ENCODE measurements at regions not wholly inside any gene's neighbourhood (a gene's known extent, or its start where the extent isn't known, plus 50 kb on each side); places are given as distances from the start of the nearest gene placed in this dataset.

- intact Hi-C loops (cut with DNase I), result no loop called here
- no peaks in the 10 kb centered on the region for H3K9me3 ChIP-seq
- no peak overlapping the region for H3K4me3 ChIP-seq
- no peaks in the 10 kb centered on the region for H3K27me3 ChIP-seq
- WGBS, 2 donors, result 43 to 73% methylated on average over 1 of the region's 1 CpG
- peak; percentile 9 for ATAC-seq
- peak in 2 of 4 donors; percentile 26 to 36 for DNase-seq
- peak overlapping the region in 2 of 4 donors; percentile 2 to 35 for H3K27ac ChIP-seq
- no peaks in the 10 kb centered on the region for H3K36me3 ChIP-seq (replicated peaks in 1 of 2; ENCODE audit: insufficient read depth in 1 of 2, low read depth in 2 of 2)
- no peak for TF ChIP-seq CTCF (IDR thresholded peaks at IDR 0.05)
- no peak for TF ChIP-seq POLR2A (IDR thresholded peaks at IDR 0.05)
- H3K4me1 ChIP-seq, result peaks cover 25% of the 10 kb centered on the region
Observed at GRCh38 chr16:9351841-9352434, 260.5 kb downstream of the HAPSTR1 start.

DNA sequence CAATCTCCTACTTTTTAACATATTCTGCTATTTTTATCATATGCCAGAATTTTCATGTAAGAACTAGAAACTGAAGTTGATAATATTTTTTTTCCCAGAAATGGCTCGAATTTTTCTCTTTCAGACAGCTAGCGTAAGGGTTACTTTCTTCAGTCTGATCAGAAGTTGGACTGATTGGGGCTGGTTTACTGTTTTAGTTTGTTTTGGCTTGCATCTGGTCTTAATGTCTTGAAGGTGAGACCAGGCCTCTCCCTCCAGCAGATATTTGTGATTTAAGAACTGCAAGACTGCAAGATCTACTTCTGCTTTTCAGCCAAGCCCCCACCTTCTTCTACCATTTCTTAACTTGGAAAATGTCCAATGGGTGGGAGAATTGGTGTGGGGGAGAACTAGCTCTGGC, 266.4 kb downstream of the HAPSTR1 start:
- no peak for DNase-seq
- Histone ChIP-seq H3K4me1 (peaks cover 41% of the 10 kb centered on the region), H3K4me3 (no peak overlapping the region), H3K27me3 (no peaks in the 10 kb centered on the region), H3K9me3 (no peaks in the 10 kb centered on the region), H3K27ac (peak overlapping the region in 1 of 4 donors; percentile 3), H3K36me3 (replicated peaks in 1 of 2; ENCODE audit: insufficient read depth in 1 of 2, low read depth in 2 of 2) (no peaks in the 10 kb centered on the region)
- intact Hi-C loops (cut with DNase I), result no loop called here
- TF ChIP-seq POLR2A (IDR thresholded peaks at IDR 0.05) (no peak), CTCF (IDR thresholded peaks at IDR 0.05) (no peak)
- ATAC-seq, result no peak
- 36 to 44% methylated on average over 2 of the region's 2 CpGs for WGBS, 2 donors

- Histone ChIP-seq H3K9me3 (no peaks in the 10 kb centered on the region), H3K4me1 (peaks cover 63% of the 10 kb centered on the region), H3K4me3 (no peak overlapping the region), H3K27me3 (no peaks in the 10 kb centered on the region), H3K27ac (no peak overlapping the region), H3K36me3 (replicated peaks in 1 of 2; ENCODE audit: insufficient read depth in 1 of 2, low read depth in 2 of 2) (no peaks in the 10 kb centered on the region)
- no peak for TF ChIP-seq POLR2A (IDR thresholded peaks at IDR 0.05)
- TF ChIP-seq CTCF (IDR thresholded peaks at IDR 0.05), result no peak
- 55 to 60% methylated on average over 7 of the region's 7 CpGs for WGBS, 2 donors
- intact Hi-C loops (cut with DNase I), result no loop called here
- peak in 3 of 4 donors; percentile 17 to 32 (median 20) for DNase-seq
- ATAC-seq, result no peak
Observed at GRCh38 chr16:9360075-9360474, 268.6 kb downstream of the HAPSTR1 start.

DNA sequence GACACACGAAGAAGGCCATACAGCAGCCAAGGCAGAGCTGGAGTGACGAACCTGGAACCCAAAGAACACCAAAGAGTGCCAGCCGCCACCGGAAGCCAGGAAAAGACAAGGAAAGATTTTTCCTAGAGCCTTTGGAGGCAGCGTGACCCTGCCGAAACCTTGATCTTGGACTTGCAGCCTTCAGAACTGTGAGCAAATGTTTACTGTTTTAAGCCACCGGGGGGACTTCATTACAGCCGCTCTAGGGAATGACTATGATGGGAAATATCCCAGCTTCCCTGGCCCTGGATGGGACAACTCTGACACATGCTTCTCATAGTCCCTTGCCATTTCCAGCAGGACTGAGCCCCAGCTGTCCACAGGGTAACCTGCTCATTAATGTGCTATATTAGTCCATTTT, 270.6 kb downstream of the HAPSTR1 start:
- 84 to 86% methylated on average over 8 of the region's 8 CpGs for WGBS, 2 donors
- DNase-seq (no peak), ATAC-seq (no peak)
- Histone ChIP-seq H3K36me3 (replicated peaks in 1 of 2; ENCODE audit: insufficient read depth in 1 of 2, low read depth in 2 of 2) (no peaks in the 10 kb centered on the region), H3K4me3 (no peak overlapping the region), H3K4me1 (peaks cover 75% of the 10 kb centered on the region), H3K9me3 (no peaks in the 10 kb centered on the region), H3K27ac (no peak overlapping the region), H3K27me3 (no peaks in the 10 kb centered on the region)
- TF ChIP-seq CTCF (IDR thresholded peaks at IDR 0.05) (no peak), POLR2A (IDR thresholded peaks at IDR 0.05) (no peak)
- intact Hi-C loops (cut with DNase I), result no loop called here

DNA sequence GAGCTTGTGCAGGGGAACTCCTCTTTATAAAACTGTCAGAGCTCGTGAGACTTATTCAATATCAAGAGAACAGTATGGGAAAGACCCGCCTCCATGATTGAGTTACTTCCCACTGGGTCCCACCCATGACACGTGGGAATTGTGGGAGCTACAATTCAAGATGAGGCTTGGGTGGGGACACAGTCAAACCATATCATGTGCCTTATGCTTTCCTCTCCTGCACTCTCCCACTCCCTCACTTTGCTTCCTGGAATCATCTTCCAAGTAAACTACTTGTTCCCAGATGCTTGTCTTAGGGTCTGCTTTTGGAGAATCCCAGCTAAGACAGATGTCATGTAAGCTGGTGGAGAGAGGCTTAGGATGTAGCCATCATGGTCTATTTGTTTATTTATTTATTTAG, 271.2 kb downstream of the HAPSTR1 start:
- Histone ChIP-seq H3K36me3 (replicated peaks in 1 of 2; ENCODE audit: insufficient read depth in 1 of 2, low read depth in 2 of 2) (no peaks in the 10 kb centered on the region), H3K4me3 (no peak overlapping the region), H3K4me1 (peaks cover 78% of the 10 kb centered on the region), H3K9me3 (no peaks in the 10 kb centered on the region), H3K27ac (no peak overlapping the region), H3K27me3 (no peaks in the 10 kb centered on the region)
- intact Hi-C loops (cut with DNase I), result no loop called here
- WGBS, 2 donors, result 84 to 93% methylated on average over 3 of the region's 3 CpGs
- DNase-seq, result no peak
- ATAC-seq, result no peak
- TF ChIP-seq CTCF (IDR thresholded peaks at IDR 0.05), result no peak
- no peak for TF ChIP-seq POLR2A (IDR thresholded peaks at IDR 0.05)

Data from body of pancreas (tissue), 4 donors.